Body of pancreas (tissue), 4 donors: ENCODE measurements at regions not wholly inside any gene's neighbourhood (a gene's known extent, or its start where the extent isn't known, plus 50 kb on each side); places are given as distances from the start of the nearest gene placed in this dataset.

ENCODE experiments used
- CTCF ChIP-seq, 7 experiments: fragments of 450-650 bp in 4 of 7; fragments of 200-600 bp in 3 of 7; sonication (generic) in 3 of 7; IDR thresholded peaks; one replicate each; pipeline ENCODE4 v1.5.1; 2016 to 2019; ENCODE audit warnings: antibody characterized with exemption in 7 of 7
- POLR2A ChIP-seq, 3 donors: fragments of 450-650 bp; IDR thresholded peaks; one replicate each; pipeline ENCODE4 v1.6.1; 2016; ENCODE audit warnings: antibody characterized with exemption in 3 of 3, mild to moderate bottlenecking in 2 of 3

- TF ChIP-seq CTCF (IDR thresholded peaks at IDR 0.05) = no peak
- TF ChIP-seq POLR2A (IDR thresholded peaks at IDR 0.05) = no peak
Observed at GRCh38 chrX:75911716-75912115, 126.7 kb upstream of the MAGEE2 start.
